ENCODE measurements at regions not wholly inside any gene's neighbourhood (a gene's known extent, or its start where the extent isn't known, plus 50 kb on each side); places are given as distances from the start of the nearest gene placed in this dataset.

GRCh38 chr3:1661839-1662238 is 436.8 kb upstream of the CNTN4 start:
- FAIRE-seq (no peak), DNase-seq (ENCODE audit: low read depth, low spot score) (no peak)
- Histone ChIP-seq H4K20me1 (replicated peaks; ENCODE audit: control insufficient read depth, extremely low read depth, insufficient read depth, low read length) (no peaks in the 10 kb centered on the region), H3K4me1 (ENCODE audit: control insufficient read depth, extremely low read depth, insufficient read depth, low read length) (no peaks in the 10 kb centered on the region), H3K27me3 (ENCODE audit: control insufficient read depth in 2 of 2, insufficient read depth in 2 of 2, low read length in 2 of 2) (no peaks in the 10 kb centered on the region), H3K9me1 (replicated peaks; ENCODE audit: control insufficient read depth, extremely low read depth, insufficient read depth, low read length) (no peaks in the 10 kb centered on the region), H3K4me2 (ENCODE audit: insufficient read depth, low read length) (no peak overlapping the region), H3K9ac (replicated peaks; ENCODE audit: extremely low read depth, insufficient read depth, low read length) (no peak overlapping the region), H3K27ac (ENCODE audit: insufficient read depth, low read depth, low read length) (no peak overlapping the region), H3K79me2 (ENCODE audit: control insufficient read depth, insufficient read depth, low read length) (no peaks in the 10 kb centered on the region), H3K36me3 (ENCODE audit: control insufficient read depth in 2 of 2, extremely low read depth in 1 of 2, insufficient read depth in 2 of 2, low read length in 2 of 2) (no peaks in the 10 kb centered on the region), H3K4me3 (replicated peaks in 1 of 3; ENCODE audit: insufficient read depth in 1 of 3, low read depth in 1 of 3, low read length in 3 of 3) (no peak overlapping the region), H3K9me3 (replicated peaks; ENCODE audit: control insufficient read depth, insufficient read depth, low read length) (no peaks in the 10 kb centered on the region), H2AFZ (ENCODE audit: low read depth, low read length) (no peak overlapping the region)
- ChIA-PET POLR2A (no interaction called here), CTCF (no interaction called here)
- TF ChIP-seq MYC (IDR thresholded peaks at IDR 0.05; ENCODE audit: low read depth, low read length) (no peak), FOS (IDR thresholded peaks at IDR 0.05; ENCODE audit: borderline replicate concordance, insufficient read depth, low read length) (no peak), MAX (IDR thresholded peaks at IDR 0.05; ENCODE audit: insufficient read depth, insufficient read length) (no peak), POLR2AphosphoS5 (IDR thresholded peaks at IDR 0.05; ENCODE audit: insufficient read depth, low read depth, low read length) (no peak), CTCF (IDR thresholded peaks at IDR 0.05; ENCODE audit: extremely low read depth in 1 of 2, insufficient read depth in 1 of 2, low read depth in 1 of 2, low read length in 2 of 2) (no peak), JUN (IDR thresholded peaks at IDR 0.05; ENCODE audit: borderline replicate concordance, insufficient read depth, insufficient read length, low read depth) (no peak), POLR2A (IDR thresholded peaks at IDR 0.05; ENCODE audit: low read depth, low read length) (no peak), EZH2 (IDR thresholded peaks at IDR 0.05; ENCODE audit: borderline replicate concordance, low read depth, low read length, severe bottlenecking) (no peak), GATA2 (IDR thresholded peaks at IDR 0.05; ENCODE audit: insufficient read depth, insufficient read length, low read depth, low read length) (no peak)
- intact Hi-C loops (cut with micrococcal nuclease) (no loop called here), dilution Hi-C loops (cut with MboI; ENCODE audit: extremely low pct_ligation_motif_present, low sequenced_read_pairs) (no loop called here)
- no TSS peak for BruUV-seq (replicated peaks)
